H9 (cell line): ENCODE measurements at regions not wholly inside any gene's neighbourhood (a gene's known extent, or its start where the extent isn't known, plus 50 kb on each side); places are given as distances from the start of the nearest gene placed in this dataset.

Experiments used
- DNase-seq: peaks from one replicate; pipeline ENCODE4 v3.0.0-alpha.2; 2017
- H2AFZ ChIP-seq: one replicate; pipeline ENCODE4 v1.6.1; 2013; ENCODE audit warnings: mild to moderate bottlenecking, low read length, control low read depth, moderate library complexity
- H2AK5ac ChIP-seq: 2 replicates; pipeline ENCODE4 v1.6.1; 2013; ENCODE audit warnings: low read length, control low read depth, mixed read lengths; ENCODE audit not compliant: insufficient read length
- H2BK120ac ChIP-seq: one replicate; pipeline ENCODE4 v1.6.1; 2013; ENCODE audit warnings: low read depth, mild to moderate bottlenecking, low read length, control low read depth, inconsistent platforms; ENCODE audit not compliant: poor library complexity, severe bottlenecking
- H2BK12ac ChIP-seq: 2 replicates; pipeline ENCODE4 v1.6.1; 2013; ENCODE audit warnings: low read length, control low read depth, mixed read lengths, low read depth; ENCODE audit not compliant: insufficient read length
- H2BK15ac ChIP-seq: 2 replicates; pipeline ENCODE4 v1.6.1; 2013; ENCODE audit warnings: low read depth, low read length, control low read depth
- H2BK20ac ChIP-seq: one replicate; pipeline ENCODE4 v1.6.1; 2013; ENCODE audit warnings: low read depth, mild to moderate bottlenecking, low read length, control low read depth, inconsistent platforms; ENCODE audit not compliant: poor library complexity, severe bottlenecking
- H2BK5ac ChIP-seq: 2 replicates; pipeline ENCODE4 v1.6.1; 2013; ENCODE audit warnings: low read length, control low read depth, mixed read lengths; ENCODE audit not compliant: insufficient read length
- H3K14ac ChIP-seq: 2 replicates; pipeline ENCODE4 v1.6.1; 2013; ENCODE audit warnings: low read length, control low read depth; ENCODE audit not compliant: insufficient read depth
- H3K18ac ChIP-seq: 2 replicates; pipeline ENCODE4 v1.6.1; 2013; ENCODE audit warnings: low read depth, mild to moderate bottlenecking, mixed read lengths, low read length, control low read depth; ENCODE audit not compliant: insufficient read length
- H3K23ac ChIP-seq: 2 replicates; pipeline ENCODE4 v1.6.1; 2013; ENCODE audit warnings: low read length, control low read depth, mixed read lengths, low read depth; ENCODE audit not compliant: insufficient read length
- H3K23me2 ChIP-seq: 2 replicates; pipeline ENCODE4 v1.6.1; 2013; ENCODE audit warnings: low read depth, mild to moderate bottlenecking, mixed read lengths, low read length, control low read depth; ENCODE audit not compliant: insufficient read length, poor library complexity, severe bottlenecking
- H3K27ac ChIP-seq: 2 replicates; pipeline ENCODE4 v1.5.1; 2013; ENCODE audit warnings: low read length, control low read depth, mixed read lengths, low read depth; ENCODE audit not compliant: insufficient read length
- H3K27me3 ChIP-seq: 2 replicates; pipeline ENCODE4 v1.6.1; 2013; ENCODE audit warnings: low read length, control low read depth, inconsistent platforms; ENCODE audit not compliant: insufficient read depth
- H3K4ac ChIP-seq: 2 replicates; pipeline ENCODE4 v1.6.1; 2013; ENCODE audit warnings: low read depth, mild to moderate bottlenecking, control low read depth, inconsistent platforms, low read length, moderate library complexity
- H3K4me1 ChIP-seq: 2 replicates; pipeline ENCODE4 v1.6.1; 2013; ENCODE audit warnings: low read length, control low read depth, inconsistent platforms; ENCODE audit not compliant: insufficient read depth
- H3K4me2 ChIP-seq: 2 replicates; pipeline ENCODE4 v1.6.1; 2013; ENCODE audit warnings: low read length, control low read depth, mixed read lengths; ENCODE audit not compliant: insufficient read length, insufficient read depth
- H3K56ac ChIP-seq: 2 replicates; pipeline ENCODE4 v1.6.1; 2013; ENCODE audit warnings: low read depth, mild to moderate bottlenecking, mixed read lengths, low read length, control low read depth; ENCODE audit not compliant: insufficient read length
- H3K79me1 ChIP-seq: 2 replicates; pipeline ENCODE4 v1.6.1; 2013; ENCODE audit warnings: low read depth, mild to moderate bottlenecking, moderate library complexity, low read length, control low read depth, inconsistent platforms; ENCODE audit not compliant: insufficient read depth, poor library complexity, severe bottlenecking
- H3K79me2 ChIP-seq: 2 replicates; pipeline ENCODE4 v1.6.1; 2013; ENCODE audit warnings: low read length, control low read depth, inconsistent platforms; ENCODE audit not compliant: insufficient read depth
- H3K9ac ChIP-seq: 2 replicates; pipeline ENCODE4 v1.6.1; 2013; ENCODE audit warnings: low read length, control low read depth, mixed read lengths; ENCODE audit not compliant: insufficient read length; ENCODE audit errors: extremely low read depth
- H3K9me3 ChIP-seq: one replicate; pipeline ENCODE4 v1.6.1; 2013; ENCODE audit warnings: low read depth, low read length, inconsistent platforms; ENCODE audit not compliant: control insufficient read depth
- H3T11ph ChIP-seq: one replicate; pipeline ENCODE4 v1.6.1; 2013; ENCODE audit warnings: mild to moderate bottlenecking, low read length, control low read depth, inconsistent platforms
- H4K20me1 ChIP-seq: one replicate; pipeline ENCODE4 v1.6.1; 2013; ENCODE audit not compliant: control insufficient read depth, insufficient read length, insufficient read depth
- H4K5ac ChIP-seq: 2 replicates; pipeline ENCODE4 v1.6.1; 2013; ENCODE audit warnings: low read depth, mild to moderate bottlenecking, mixed read lengths, low read length, control low read depth; ENCODE audit not compliant: insufficient read length
- H4K8ac ChIP-seq: replicated peaks from 2 replicates; pipeline ENCODE4 v1.6.1; 2013; ENCODE audit warnings: low read length, control low read depth, mixed read lengths, low read depth; ENCODE audit not compliant: insufficient read length
- H4K91ac ChIP-seq: 2 replicates; pipeline ENCODE4 v1.6.1; 2013; ENCODE audit warnings: low read depth, mild to moderate bottlenecking, moderate library complexity, mixed read lengths, low read length, control low read depth; ENCODE audit not compliant: insufficient read length
- H3K27ac Mint-ChIP-seq, 3 experiments: 2 replicates in 2 of 3; 3 replicates in 1 of 3; pipeline ENCODE4 v1.8.0; 2020 to 2021; ENCODE audit warnings: mixed read lengths in 3 of 3, mild to moderate bottlenecking in 1 of 3, moderate library complexity in 1 of 3
- H3K27me3 Mint-ChIP-seq: 2 replicates; pipeline ENCODE4 v1.8.0; 2021; ENCODE audit warnings: low read depth, mild to moderate bottlenecking, moderate library complexity, mixed read lengths
- H3K36me3 Mint-ChIP-seq, 3 experiments: 2 replicates in 2 of 3; 3 replicates in 1 of 3; pipeline ENCODE4 v1.8.0; 2020 to 2021; ENCODE audit warnings: low read depth in 3 of 3, mixed read lengths in 3 of 3; ENCODE audit not compliant: insufficient read depth in 1 of 3
- H3K4me1 Mint-ChIP-seq, 2 experiments: 2 replicates each; pipeline ENCODE4 v1.8.0; 2020; ENCODE audit warnings: mixed read lengths in 2 of 2
- H3K4me3 Mint-ChIP-seq, 2 experiments: 2 replicates in 1 of 2; 3 replicates in 1 of 2; pipeline ENCODE4 v1.8.0; 2020 to 2021; ENCODE audit warnings: mild to moderate bottlenecking in 2 of 2, mixed read lengths in 2 of 2, moderate library complexity in 1 of 2
- H3K9me3 Mint-ChIP-seq, 2 experiments: 2 replicates in 1 of 2; 3 replicates in 1 of 2; pipeline ENCODE4 v1.8.0; 2020; ENCODE audit warnings: mild to moderate bottlenecking in 2 of 2, mixed read lengths in 2 of 2, moderate library complexity in 1 of 2
- WGBS: extraction: QIAGEN DNeasy Blood & Tissue Kit; methylation state at CpG from one replicate; pipeline ENCODE4 v1.1.7; 2013; ENCODE audit warnings: missing lambda C conversion rate, low lambda C conversion rate, mixed read lengths; ENCODE audit not compliant: insufficient read length; ENCODE audit errors: extremely low coverage; 5-methylcytosine and 5-hydroxymethylcytosine counted together
- TF ChIP-seq, protein P1 (sequence below): fragments of 200-600 bp; sonication (generic); conservative IDR thresholded peaks from 3 replicates; pipeline ENCODE4 v1.8.0; 2021; ENCODE audit warnings: antibody characterized with exemption, mild to moderate bottlenecking

DNA sequence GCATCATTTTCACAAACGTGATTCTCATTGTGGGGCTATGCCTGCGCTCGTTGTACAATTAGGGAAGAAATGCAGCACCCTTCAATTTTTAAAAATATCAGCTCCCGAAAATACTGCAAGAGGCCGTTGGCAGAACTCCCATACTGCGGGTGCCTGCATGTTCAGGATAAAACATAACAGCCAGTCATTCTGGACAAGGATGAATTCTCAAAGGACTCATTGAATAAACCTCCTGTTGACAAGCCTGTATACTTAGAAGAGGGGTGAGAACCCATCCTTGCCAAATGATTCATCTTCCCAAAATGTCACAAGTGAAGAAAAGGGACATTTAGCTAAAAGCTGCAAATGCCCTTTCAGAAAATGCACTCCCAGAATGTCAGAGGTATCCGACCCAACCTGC is 141.9 kb downstream of the CSNK2A3 start:
- Mint-ChIP-seq H3K9me3 (peaks cover 0 to 5% of the 10 kb centered on the region in 2 experiments; a peak in 3 of 5 replicates), H3K4me3 (no peak overlapping the region), H3K4me1 (no peaks in the 10 kb centered on the region), H3K36me3 (peaks cover 0 to 3% (median 0%) of the 10 kb centered on the region in 3 experiments; a peak in 1 of 7 replicates), H3K27ac (no peak overlapping the region), H3K27me3 (peaks cover 2% of the 10 kb centered on the region; the same call in 1 of the 2 replicates)
- Histone ChIP-seq H3K4me1 (no peaks in the 10 kb centered on the region), H2AK5ac (no peak overlapping the region), H4K91ac (no peak overlapping the region), H3K23me2 (no peaks in the 10 kb centered on the region), H3K56ac (no peak overlapping the region), H3K4ac (no peak overlapping the region), H3K14ac (no peak overlapping the region), H3K79me2 (no peaks in the 10 kb centered on the region), H2BK15ac (no peak overlapping the region), H3K9me3 (no peaks in the 10 kb centered on the region), H3K79me1 (no peaks in the 10 kb centered on the region), H2BK120ac (no peak overlapping the region), H3K18ac (no peak overlapping the region), H3K23ac (no peak overlapping the region), H3K27me3 (no peaks in the 10 kb centered on the region), H3K9ac (no peak overlapping the region), H2AFZ (no peak overlapping the region), H3K4me2 (no peak overlapping the region), H3T11ph (no peak overlapping the region), H4K8ac (no peak overlapping the region), H2BK20ac (no peak overlapping the region), H2BK5ac (no peak overlapping the region), H4K20me1 (no peaks in the 10 kb centered on the region), H4K5ac (no peak overlapping the region), H2BK12ac (no peak overlapping the region), H3K27ac (no peak overlapping the region)
- WGBS, result no CpG with 5 or more reads among the region's 7 CpGs
- TF ChIP-seq, protein P1, sequence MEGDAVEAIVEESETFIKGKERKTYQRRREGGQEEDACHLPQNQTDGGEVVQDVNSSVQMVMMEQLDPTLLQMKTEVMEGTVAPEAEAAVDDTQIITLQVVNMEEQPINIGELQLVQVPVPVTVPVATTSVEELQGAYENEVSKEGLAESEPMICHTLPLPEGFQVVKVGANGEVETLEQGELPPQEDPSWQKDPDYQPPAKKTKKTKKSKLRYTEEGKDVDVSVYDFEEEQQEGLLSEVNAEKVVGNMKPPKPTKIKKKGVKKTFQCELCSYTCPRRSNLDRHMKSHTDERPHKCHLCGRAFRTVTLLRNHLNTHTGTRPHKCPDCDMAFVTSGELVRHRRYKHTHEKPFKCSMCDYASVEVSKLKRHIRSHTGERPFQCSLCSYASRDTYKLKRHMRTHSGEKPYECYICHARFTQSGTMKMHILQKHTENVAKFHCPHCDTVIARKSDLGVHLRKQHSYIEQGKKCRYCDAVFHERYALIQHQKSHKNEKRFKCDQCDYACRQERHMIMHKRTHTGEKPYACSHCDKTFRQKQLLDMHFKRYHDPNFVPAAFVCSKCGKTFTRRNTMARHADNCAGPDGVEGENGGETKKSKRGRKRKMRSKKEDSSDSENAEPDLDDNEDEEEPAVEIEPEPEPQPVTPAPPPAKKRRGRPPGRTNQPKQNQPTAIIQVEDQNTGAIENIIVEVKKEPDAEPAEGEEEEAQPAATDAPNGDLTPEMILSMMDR, result no peak
- DNase-seq, result no peak
